HepG2 (cell line): ENCODE measurements at regions not wholly inside any gene's neighbourhood (a gene's known extent, or its start where the extent isn't known, plus 50 kb on each side); places are given as distances from the start of the nearest gene placed in this dataset.

Source experiments
- ATAC-seq: fragments of 200-7000 bp; cut with Tn5 transposase; 3 replicates; pipeline ENCODE4 v1.9.1; 2020; ENCODE audit warnings: mild to moderate bottlenecking, moderate library complexity
- BruUV-seq: library from RNA; stranded (reverse); fragments of 400-500 nt; replicated peaks from 2 replicates; lab custom pipeline; 2021; lab: Mats Ljungman, UMichigan
- CTCF ChIA-PET: fragments of 300-600 bp; formaldehyde crosslinking; extraction: SDS; loops from one replicate; lab custom pipeline; 2021; ENCODE audit warnings: low total read pairs, inconsistent platforms, low intra/inter-chr PET ratio; lab: Yijun Ruan, JAX
- POLR2A ChIA-PET: fragments of 350-600 bp; sonication (Branson Sonifier 250); formaldehyde crosslinking; loops from one replicate; lab custom pipeline; 2020; ENCODE audit warnings: antibody characterized with exemption, inconsistent platforms; lab: Yijun Ruan, JAX
- DNase-seq: peaks from one replicate; pipeline ENCODE4 v3.0.0-alpha.2; 2015; ENCODE audit warnings: low spot score
- FAIRE-seq: peaks from 3 replicates; lab custom pipeline; 2011; peaks lifted over from hg19 to GRCh38; lab: Jason Lieb, UNC
- H2AFZ ChIP-seq: one replicate; pipeline ENCODE4 v1.6.1; 2011; ENCODE audit warnings: low read length, inconsistent platforms
- H3K27ac ChIP-seq: fragments of 300-600 bp; 3 replicates; pipeline ENCODE4 v1.8.0; 2011; ENCODE audit warnings: mixed run types, mild to moderate bottlenecking, mixed read lengths, low read length, inconsistent platforms; ENCODE audit not compliant: insufficient read depth; ENCODE audit errors: extremely low read length
- H3K27me3 ChIP-seq, 2 experiments: fragments of 200-600 bp in 1 of 2; 2 replicates in 1 of 2; 3 replicates in 1 of 2; pipeline versions ENCODE4 v1.6.0 to v1.8.0; 2011; ENCODE audit warnings: low read length in 2 of 2, mild to moderate bottlenecking in 2 of 2, moderate library complexity in 2 of 2, inconsistent platforms in 1 of 2; ENCODE audit not compliant: insufficient read depth in 2 of 2, control insufficient read depth in 1 of 2
- H3K36me3 ChIP-seq, 2 experiments: fragments of 200-600 bp in 1 of 2; replicated peaks in 1 of 2; 2 replicates in 1 of 2; 3 replicates in 1 of 2; pipeline versions ENCODE4 v1.5.1 to v1.8.0; 2011; ENCODE audit warnings: low read length in 2 of 2, inconsistent platforms in 1 of 2; ENCODE audit not compliant: insufficient read depth in 2 of 2, control insufficient read depth in 1 of 2
- H3K4me1 ChIP-seq: 2 replicates; pipeline ENCODE4 v1.5.1; 2012; ENCODE audit warnings: low read length, inconsistent platforms; ENCODE audit not compliant: insufficient read depth
- H3K4me2 ChIP-seq: 2 replicates; pipeline ENCODE4 v1.6.0; 2011; ENCODE audit warnings: low read depth, low read length, inconsistent platforms
- H3K4me3 ChIP-seq, 3 experiments: fragments of 200-600 bp in 1 of 3; sonication (generic), shearing (Covaris generic) in 1 of 3; replicated peaks in 1 of 3; 2 replicates each; pipeline ENCODE4 v1.5.1; 2011 to 2016; ENCODE audit warnings: low read length in 3 of 3, inconsistent platforms in 2 of 3, low read depth in 2 of 3, mild to moderate bottlenecking in 2 of 3, control low read depth in 1 of 3, mixed read lengths in 1 of 3; ENCODE audit not compliant: insufficient read depth in 1 of 3
- H3K79me2 ChIP-seq: one replicate; pipeline ENCODE4 v1.6.1; 2011; ENCODE audit warnings: low read length, inconsistent platforms; ENCODE audit not compliant: insufficient read depth
- H3K9ac ChIP-seq: 2 replicates; pipeline ENCODE4 v1.6.0; 2011; ENCODE audit warnings: mild to moderate bottlenecking, low read depth, low read length, inconsistent platforms; ENCODE audit not compliant: insufficient read depth
- H3K9me3 ChIP-seq: 2 replicates; pipeline ENCODE4 v1.5.1; 2012; ENCODE audit warnings: mild to moderate bottlenecking, low read length
- H4K20me1 ChIP-seq: 2 replicates; pipeline ENCODE4 v1.6.0; 2011; ENCODE audit warnings: inconsistent platforms, mild to moderate bottlenecking, low read length, moderate library complexity; ENCODE audit not compliant: insufficient read depth
- KLF16 ChIP-seq, 2 experiments: sonication (generic) in 1 of 2; formaldehyde crosslinking in 1 of 2; IDR thresholded peaks; 2 replicates each; pipeline versions ENCODE4 v1.6.1 to v1.8.0; 2016 to 2023; ENCODE audit warnings: missing genetic modification reagents in 2 of 2, missing compliant biosample characterization in 1 of 2
- YEATS2 ChIP-seq: sonication (generic); formaldehyde crosslinking; IDR thresholded peaks from 2 replicates; pipeline ENCODE4 v1.4.0; 2020; ENCODE audit warnings: missing genetic modification reagents, borderline replicate concordance
- WGBS: methylation state at CpG from one replicate; pipeline ENCODE4 v1.1.6; 2017; ENCODE audit warnings: low lambda C conversion rate; 5-methylcytosine and 5-hydroxymethylcytosine counted together
- in situ Hi-C: cut with HindIII; loops from 2 replicates; pipeline ENCODE4 v1.10.0; 2017; ENCODE audit warnings: low pct_unique_long_range_greater_than_20kb; ENCODE audit not compliant: extremely low pct_ligation_motif_present
- intact Hi-C: fragments of 100-400 bp; cut with micrococcal nuclease; formaldehyde crosslinking; loops from one replicate; pipeline ENCODE4 v1.10.0; 2022; ENCODE audit not compliant: unreplicated experiment
- TF ChIP-seq, protein P1 (sequence below): sonication (generic); formaldehyde crosslinking; IDR thresholded peaks from 2 replicates; pipeline ENCODE4 v1.8.0; 2022; ENCODE audit warnings: missing genetic modification reagents, mild to moderate bottlenecking, moderate library complexity, borderline replicate concordance
- TF ChIP-seq, protein P2 (sequence below): sonication (generic); formaldehyde crosslinking; IDR thresholded peaks from 2 replicates; pipeline ENCODE4 v1.4.0; 2020; ENCODE audit warnings: missing genetic modification reagents
- TF ChIP-seq, protein P3 (sequence below): sonication (generic); formaldehyde crosslinking; IDR thresholded peaks from 2 replicates; pipeline ENCODE4 v1.4.0; 2020; ENCODE audit warnings: mild to moderate bottlenecking, missing genetic modification reagents

DNA sequence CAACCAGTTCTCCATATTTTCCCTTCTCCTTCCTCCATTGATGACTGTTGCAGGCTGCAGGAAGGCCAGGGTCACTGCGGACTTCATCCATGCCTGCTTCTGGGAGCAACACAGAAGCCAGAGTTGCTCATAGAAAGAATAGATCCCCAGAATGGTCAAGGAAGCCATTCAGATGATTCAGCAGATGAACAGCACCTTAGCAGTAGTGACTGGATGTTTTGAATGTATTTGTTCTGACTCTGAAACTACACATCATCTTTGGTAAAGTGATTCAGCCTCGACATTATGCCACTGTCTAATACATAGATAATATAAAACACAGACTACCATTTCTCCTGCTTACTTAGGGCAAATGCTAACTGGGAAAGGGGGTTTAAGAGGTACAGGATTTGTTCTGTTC, 411.6 kb downstream of the RND3 start:
- in situ Hi-C loops, result no loop called here
- no peak for FAIRE-seq
- WGBS, result 0% methylated on average over 2 of the region's 2 CpGs
- Histone ChIP-seq H3K4me2 (no peak overlapping the region), H2AFZ (no peak overlapping the region), H3K9ac (no peak overlapping the region), H3K4me3 (no peak overlapping the region), H3K27ac (no peak overlapping the region), H3K36me3 (no peaks in the 10 kb centered on the region)
- no TSS peak for BruUV-seq
- ChIA-PET CTCF (no interaction called here), POLR2A (no interaction called here)
- TF ChIP-seq, protein P1, sequence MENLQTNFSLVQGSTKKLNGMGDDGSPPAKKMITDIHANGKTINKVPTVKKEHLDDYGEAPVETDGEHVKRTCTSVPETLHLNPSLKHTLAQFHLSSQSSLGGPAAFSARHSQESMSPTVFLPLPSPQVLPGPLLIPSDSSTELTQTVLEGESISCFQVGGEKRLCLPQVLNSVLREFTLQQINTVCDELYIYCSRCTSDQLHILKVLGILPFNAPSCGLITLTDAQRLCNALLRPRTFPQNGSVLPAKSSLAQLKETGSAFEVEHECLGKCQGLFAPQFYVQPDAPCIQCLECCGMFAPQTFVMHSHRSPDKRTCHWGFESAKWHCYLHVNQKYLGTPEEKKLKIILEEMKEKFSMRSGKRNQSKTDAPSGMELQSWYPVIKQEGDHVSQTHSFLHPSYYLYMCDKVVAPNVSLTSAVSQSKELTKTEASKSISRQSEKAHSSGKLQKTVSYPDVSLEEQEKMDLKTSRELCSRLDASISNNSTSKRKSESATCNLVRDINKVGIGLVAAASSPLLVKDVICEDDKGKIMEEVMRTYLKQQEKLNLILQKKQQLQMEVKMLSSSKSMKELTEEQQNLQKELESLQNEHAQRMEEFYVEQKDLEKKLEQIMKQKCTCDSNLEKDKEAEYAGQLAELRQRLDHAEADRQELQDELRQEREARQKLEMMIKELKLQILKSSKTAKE (CRISPR knock-in tag), result no peak
- TF ChIP-seq, protein P2, sequence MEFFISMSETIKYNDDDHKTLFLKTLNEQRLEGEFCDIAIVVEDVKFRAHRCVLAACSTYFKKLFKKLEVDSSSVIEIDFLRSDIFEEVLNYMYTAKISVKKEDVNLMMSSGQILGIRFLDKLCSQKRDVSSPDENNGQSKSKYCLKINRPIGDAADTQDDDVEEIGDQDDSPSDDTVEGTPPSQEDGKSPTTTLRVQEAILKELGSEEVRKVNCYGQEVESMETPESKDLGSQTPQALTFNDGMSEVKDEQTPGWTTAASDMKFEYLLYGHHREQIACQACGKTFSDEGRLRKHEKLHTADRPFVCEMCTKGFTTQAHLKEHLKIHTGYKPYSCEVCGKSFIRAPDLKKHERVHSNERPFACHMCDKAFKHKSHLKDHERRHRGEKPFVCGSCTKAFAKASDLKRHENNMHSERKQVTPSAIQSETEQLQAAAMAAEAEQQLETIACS (CRISPR knock-in tag), result no peak
- TF ChIP-seq, protein P3, sequence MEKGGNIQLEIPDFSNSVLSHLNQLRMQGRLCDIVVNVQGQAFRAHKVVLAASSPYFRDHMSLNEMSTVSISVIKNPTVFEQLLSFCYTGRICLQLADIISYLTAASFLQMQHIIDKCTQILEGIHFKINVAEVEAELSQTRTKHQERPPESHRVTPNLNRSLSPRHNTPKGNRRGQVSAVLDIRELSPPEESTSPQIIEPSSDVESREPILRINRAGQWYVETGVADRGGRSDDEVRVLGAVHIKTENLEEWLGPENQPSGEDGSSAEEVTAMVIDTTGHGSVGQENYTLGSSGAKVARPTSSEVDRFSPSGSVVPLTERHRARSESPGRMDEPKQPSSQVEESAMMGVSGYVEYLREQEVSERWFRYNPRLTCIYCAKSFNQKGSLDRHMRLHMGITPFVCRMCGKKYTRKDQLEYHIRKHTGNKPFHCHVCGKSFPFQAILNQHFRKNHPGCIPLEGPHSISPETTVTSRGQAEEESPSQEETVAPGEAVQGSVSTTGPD, result no peak
- no peak for TF ChIP-seq KLF16 (CRISPR knock-in tag; IDR thresholded peaks at IDR 0.05)
- no peak for TF ChIP-seq YEATS2 (CRISPR knock-in tag)
- TF ChIP-seq, all 625 proteins: peak for 0
- H3K4me1 ChIP-seq, result no peaks in the 10 kb centered on the region
- no peaks in the 10 kb centered on the region for H3K79me2 ChIP-seq
- DNase-seq, result no peak
- no peaks in the 10 kb centered on the region for H4K20me1 ChIP-seq
- H3K9me3 ChIP-seq, result peaks cover 75% of the 10 kb centered on the region
- no peaks in the 10 kb centered on the region for H3K27me3 ChIP-seq
- no peak for ATAC-seq
- intact Hi-C loops, result no loop called here
